SIG-M5 (cell line): ENCODE measurements at regions not wholly inside any gene's neighbourhood (a gene's known extent, or its start where the extent isn't known, plus 50 kb on each side); places are given as distances from the start of the nearest gene placed in this dataset.

Experiments used
- DNase-seq: peaks from one replicate; lab custom pipeline; 2025; lab: John Stamatoyannopoulos, UW

- DNase-seq = no peak
Observed at GRCh38 chr5:120007598-120007997, 378.2 kb downstream of the FAM170A start.

- DNase-seq = no peak
Observed at GRCh38 chr5:120012431-120012830, 383.1 kb downstream of the FAM170A start.

GRCh38 chr5:120014535-120014934 is 385.2 kb downstream of the FAM170A start:
- no peak for DNase-seq

- DNase-seq = no peak
Observed at GRCh38 chr5:120016717-120017382, 387.5 kb downstream of the FAM170A start.

- DNase-seq = no peak
Observed at GRCh38 chr5:120017513-120017912, 388.2 kb downstream of the FAM170A start.

GRCh38 chr5:120035181-120035580 is 405.8 kb downstream of the FAM170A start:
- no peak for DNase-seq

- DNase-seq = no peak
Observed at GRCh38 chr5:120035815-120036577, 406.6 kb downstream of the FAM170A start.

GRCh38 chr5:120037451-120037850 is 408.1 kb downstream of the FAM170A start:
- peak; percentile 10 for DNase-seq

GRCh38 chr5:120039111-120039510 is 409.8 kb downstream of the FAM170A start:
- DNase-seq = no peak

GRCh38 chr5:120043431-120043830 is 414.1 kb downstream of the FAM170A start:
- no peak for DNase-seq

- no peak for DNase-seq
Observed at GRCh38 chr5:120052916-120053828, 410.9 kb upstream of the PRR16 start.

GRCh38 chr5:120053841-120054240 is 410.3 kb upstream of the PRR16 start:
- no peak for DNase-seq

- no peak for DNase-seq
Observed at GRCh38 chr5:120055858-120056257, 408.2 kb upstream of the PRR16 start.

GRCh38 chr5:120062515-120062917 is 401.6 kb upstream of the PRR16 start:
- DNase-seq = no peak

GRCh38 chr5:120072068-120072761 is 391.9 kb upstream of the PRR16 start:
- no peak for DNase-seq

GRCh38 chr5:120073722-120074121 is 390.4 kb upstream of the PRR16 start:
- DNase-seq = no peak

- DNase-seq = no peak
Observed at GRCh38 chr5:120080781-120081180, 383.3 kb upstream of the PRR16 start.

GRCh38 chr5:120082316-120083068 is 381.6 kb upstream of the PRR16 start:
- no peak for DNase-seq

- DNase-seq = no peak
Observed at GRCh38 chr5:120083851-120084542, 380.1 kb upstream of the PRR16 start.

- DNase-seq = no peak
Observed at GRCh38 chr5:120084543-120084870, 379.6 kb upstream of the PRR16 start.

GRCh38 chr5:120086081-120086480 is 378.0 kb upstream of the PRR16 start:
- DNase-seq = no peak
